Keratinocyte (primary cell): ENCODE measurements at regions not wholly inside any gene's neighbourhood (a gene's known extent, or its start where the extent isn't known, plus 50 kb on each side); places are given as distances from the start of the nearest gene placed in this dataset.

Source experiments
- DNase-seq: peaks from one replicate; pipeline ENCODE4 v3.0.0-alpha.2; 2011; ENCODE audit warnings: low read depth, missing footprints, low spot score
- FAIRE-seq: peaks from 2 replicates; lab custom pipeline; 2011; peaks lifted over from hg19 to GRCh38; lab: Jason Lieb, UNC
- H2AFZ ChIP-seq: 2 replicates; pipeline ENCODE4 v1.6.0; 2012; ENCODE audit warnings: low read length, control low read depth, inconsistent platforms; ENCODE audit not compliant: control insufficient read depth
- H3K27ac ChIP-seq: 2 replicates; pipeline ENCODE4 v1.5.1; 2011; ENCODE audit warnings: low read length; ENCODE audit not compliant: control insufficient read depth, insufficient read depth
- H3K27me3 ChIP-seq: 3 replicates; pipeline ENCODE4 v1.6.0; 2011; ENCODE audit warnings: low read length; ENCODE audit not compliant: control insufficient read depth, insufficient read depth; ENCODE audit errors: extremely low read depth
- H3K36me3 ChIP-seq, 2 experiments: 2 replicates in 1 of 2; 3 replicates in 1 of 2; pipeline ENCODE4 v1.5.1; 2011; ENCODE audit warnings: low read length in 2 of 2, mild to moderate bottlenecking in 1 of 2; ENCODE audit not compliant: control insufficient read depth in 2 of 2, insufficient read depth in 2 of 2; ENCODE audit errors: extremely low read depth in 1 of 2
- H3K4me1 ChIP-seq: 3 replicates; pipeline ENCODE4 v1.5.1; 2011; ENCODE audit warnings: low read length; ENCODE audit not compliant: control insufficient read depth, insufficient read depth; ENCODE audit errors: extremely low read depth
- H3K4me2 ChIP-seq: 3 replicates; pipeline ENCODE4 v1.6.0; 2011; ENCODE audit warnings: low read depth, low read length; ENCODE audit not compliant: control insufficient read depth, insufficient read depth; ENCODE audit errors: extremely low read depth
- H3K4me3 ChIP-seq, 3 experiments: fragments of 200-600 bp in 1 of 3; sonication (generic) in 1 of 3; 2 replicates in 2 of 3; 3 replicates in 1 of 3; pipeline ENCODE4 v1.5.1; 2011 to 2016; ENCODE audit warnings: low read length in 3 of 3, mild to moderate bottlenecking in 3 of 3, control low read depth in 2 of 3, inconsistent platforms in 1 of 3, low read depth in 1 of 3, mixed read lengths in 1 of 3, mixed run types in 1 of 3, moderate library complexity in 1 of 3; ENCODE audit not compliant: control insufficient read depth in 2 of 3, insufficient read depth in 2 of 3; ENCODE audit errors: extremely low read depth in 1 of 3
- H3K79me2 ChIP-seq: 2 replicates; pipeline ENCODE4 v1.6.0; 2012; ENCODE audit warnings: low read length; ENCODE audit not compliant: control insufficient read depth, insufficient read depth
- H3K9ac ChIP-seq: 3 replicates; pipeline ENCODE4 v1.6.0; 2011; ENCODE audit warnings: low read length; ENCODE audit not compliant: control insufficient read depth, insufficient read depth; ENCODE audit errors: extremely low read depth
- H3K9me1 ChIP-seq: 3 replicates; pipeline ENCODE4 v1.6.0; 2011; ENCODE audit warnings: low read length; ENCODE audit not compliant: control insufficient read depth, insufficient read depth; ENCODE audit errors: extremely low read depth
- H3K9me3 ChIP-seq: 2 replicates; pipeline ENCODE4 v1.5.1; 2012; ENCODE audit warnings: low read depth, low read length; ENCODE audit not compliant: control insufficient read depth
- H4K20me1 ChIP-seq: 3 replicates; pipeline ENCODE4 v1.6.0; 2011; ENCODE audit warnings: low read length; ENCODE audit not compliant: control insufficient read depth, insufficient read depth; ENCODE audit errors: extremely low read depth
- EZH2 ChIP-seq: IDR thresholded peaks from one replicate; pipeline ENCODE4 v1.6.1; 2012; ENCODE audit warnings: inconsistent platforms, mild to moderate bottlenecking, low read length, moderate library complexity
- dilution Hi-C: fragments of 300-500 bp; cut with MboI; formaldehyde crosslinking; loops from one replicate; pipeline ENCODE4 v1.7.0; 2020; ENCODE audit warnings: low sequenced_read_pairs; ENCODE audit not compliant: extremely low pct_ligation_motif_present
- TF ChIP-seq, protein P1 (sequence below), 3 experiments: IDR thresholded peaks in 1 of 3; conservative IDR thresholded peaks in 1 of 3; optimal IDR thresholded peaks in 1 of 3; 2 replicates in 2 of 3; 3 replicates in 1 of 3; pipeline versions ENCODE3 to v1.5.1; 2011; ENCODE audit warnings: low read length in 3 of 3, mild to moderate bottlenecking in 3 of 3, moderate library complexity in 2 of 3, control low read depth in 1 of 3, inconsistent platforms in 1 of 3; ENCODE audit not compliant: insufficient read depth in 2 of 3; ENCODE audit errors: extremely low read depth in 1 of 3

GRCh38 chr7:109638321-109638720 lies 1068.6 kb downstream of the DNAJB9 start:
- no peak overlapping the region for H3K4me2 ChIP-seq
- no peaks in the 10 kb centered on the region for H3K27me3 ChIP-seq
- no peaks in the 10 kb centered on the region for H3K9me1 ChIP-seq
- H3K9me3 ChIP-seq, result no peaks in the 10 kb centered on the region
- no peak for TF ChIP-seq EZH2
- TF ChIP-seq, protein P1, sequence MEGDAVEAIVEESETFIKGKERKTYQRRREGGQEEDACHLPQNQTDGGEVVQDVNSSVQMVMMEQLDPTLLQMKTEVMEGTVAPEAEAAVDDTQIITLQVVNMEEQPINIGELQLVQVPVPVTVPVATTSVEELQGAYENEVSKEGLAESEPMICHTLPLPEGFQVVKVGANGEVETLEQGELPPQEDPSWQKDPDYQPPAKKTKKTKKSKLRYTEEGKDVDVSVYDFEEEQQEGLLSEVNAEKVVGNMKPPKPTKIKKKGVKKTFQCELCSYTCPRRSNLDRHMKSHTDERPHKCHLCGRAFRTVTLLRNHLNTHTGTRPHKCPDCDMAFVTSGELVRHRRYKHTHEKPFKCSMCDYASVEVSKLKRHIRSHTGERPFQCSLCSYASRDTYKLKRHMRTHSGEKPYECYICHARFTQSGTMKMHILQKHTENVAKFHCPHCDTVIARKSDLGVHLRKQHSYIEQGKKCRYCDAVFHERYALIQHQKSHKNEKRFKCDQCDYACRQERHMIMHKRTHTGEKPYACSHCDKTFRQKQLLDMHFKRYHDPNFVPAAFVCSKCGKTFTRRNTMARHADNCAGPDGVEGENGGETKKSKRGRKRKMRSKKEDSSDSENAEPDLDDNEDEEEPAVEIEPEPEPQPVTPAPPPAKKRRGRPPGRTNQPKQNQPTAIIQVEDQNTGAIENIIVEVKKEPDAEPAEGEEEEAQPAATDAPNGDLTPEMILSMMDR (optimal IDR thresholded peaks at IDR 0.05 in 1 of 3, IDR thresholded peaks at IDR 0.05 in 1 of 3, conservative IDR thresholded peaks at IDR 0.05 in 1 of 3; ENCODE audit: extremely low read depth in 1 of 3, insufficient read depth in 2 of 3, low read length in 3 of 3), result no peak
- no peaks in the 10 kb centered on the region for H4K20me1 ChIP-seq
- no peaks in the 10 kb centered on the region for H3K36me3 ChIP-seq
- FAIRE-seq, result no peak
- H3K9ac ChIP-seq, result no peak overlapping the region
- no peak overlapping the region for H3K27ac ChIP-seq
- dilution Hi-C loops, result no loop called here
- no peak for DNase-seq
- no peak overlapping the region for H3K4me3 ChIP-seq
- H2AFZ ChIP-seq, result no peak overlapping the region
- H3K4me1 ChIP-seq, result no peaks in the 10 kb centered on the region
- H3K79me2 ChIP-seq, result no peaks in the 10 kb centered on the region

- dilution Hi-C loops, result no loop called here
These were observed 1069.9 kb downstream of the DNAJB9 start for GRCh38 chr7:109639561-109639960.

More at GRCh38 chr7:109639561-109639960, 1069.9 kb downstream of the DNAJB9 start:
- Histone ChIP-seq H3K9me1 (no peaks in the 10 kb centered on the region), H4K20me1 (no peaks in the 10 kb centered on the region), H3K4me1 (no peaks in the 10 kb centered on the region), H3K36me3 (no peaks in the 10 kb centered on the region), H3K9ac (no peak overlapping the region), H3K27ac (no peak overlapping the region), H3K79me2 (no peaks in the 10 kb centered on the region), H2AFZ (no peak overlapping the region), H3K27me3 (no peaks in the 10 kb centered on the region), H3K9me3 (no peaks in the 10 kb centered on the region), H3K4me2 (no peak overlapping the region), H3K4me3 (no peak overlapping the region)
- no peak for TF ChIP-seq EZH2
- TF ChIP-seq, protein P1 (optimal IDR thresholded peaks at IDR 0.05 in 1 of 3, IDR thresholded peaks at IDR 0.05 in 1 of 3, conservative IDR thresholded peaks at IDR 0.05 in 1 of 3; ENCODE audit: extremely low read depth in 1 of 3, insufficient read depth in 2 of 3, low read length in 3 of 3), result no peak
- DNase-seq (no peak), FAIRE-seq (no peak)
